Fibroblast of lung (primary cell): ENCODE measurements at regions not wholly inside any gene's neighbourhood (a gene's known extent, or its start where the extent isn't known, plus 50 kb on each side); places are given as distances from the start of the nearest gene placed in this dataset.

Source experiments
- DNase-seq, 2 donors: peaks; one replicate each; pipeline versions ENCODE4 v3.0.0 to v3.0.0-alpha.2; 2010; ENCODE audit warnings: low read depth in 2 of 2
- H2AFZ ChIP-seq: 2 replicates; pipeline ENCODE4 v1.5.1; 2012; ENCODE audit warnings: low read length, control low read depth, inconsistent platforms
- H3K27ac ChIP-seq: 2 replicates; pipeline ENCODE4 v1.5.1; 2011; ENCODE audit warnings: low read length, control low read depth; ENCODE audit not compliant: insufficient read depth
- H3K27me3 ChIP-seq: 2 replicates; pipeline ENCODE4 v1.5.1; 2011; ENCODE audit warnings: mild to moderate bottlenecking, low read length; ENCODE audit not compliant: control insufficient read depth, insufficient read depth
- H3K36me3 ChIP-seq: 2 replicates; pipeline ENCODE4 v1.5.1; 2011; ENCODE audit warnings: low read length; ENCODE audit not compliant: control insufficient read depth, insufficient read depth
- H3K4me1 ChIP-seq: 2 replicates; pipeline ENCODE4 v1.5.1; 2011; ENCODE audit warnings: low read length; ENCODE audit not compliant: control insufficient read depth, insufficient read depth; ENCODE audit errors: extremely low read depth
- H3K4me2 ChIP-seq: 2 replicates; pipeline ENCODE4 v1.5.1; 2011; ENCODE audit warnings: low read length, control low read depth; ENCODE audit not compliant: insufficient read depth; ENCODE audit errors: extremely low read depth
- H3K4me3 ChIP-seq, 4 experiments: fragments of 200-600 bp in 1 of 4; sonication (generic) in 1 of 4; replicated peaks in 1 of 4; 2 replicates each; pipeline ENCODE4 v1.5.1; 2011 to 2016; ENCODE audit warnings: low read length in 4 of 4, low read depth in 3 of 4, mild to moderate bottlenecking in 3 of 4, control low read depth in 2 of 4, inconsistent platforms in 1 of 4, mixed read lengths in 1 of 4; ENCODE audit not compliant: insufficient read depth in 1 of 4; ENCODE audit errors: control extremely low read depth in 1 of 4
- H3K79me2 ChIP-seq: 2 replicates; pipeline ENCODE4 v1.5.1; 2012; ENCODE audit warnings: mild to moderate bottlenecking, low read length, inconsistent platforms; ENCODE audit not compliant: control insufficient read depth, insufficient read depth
- H3K9ac ChIP-seq: 2 replicates; pipeline ENCODE4 v1.5.1; 2011; ENCODE audit warnings: mild to moderate bottlenecking, low read length, control low read depth; ENCODE audit not compliant: insufficient read depth
- H3K9me3 ChIP-seq: 2 replicates; pipeline ENCODE4 v1.5.1; 2012; ENCODE audit warnings: low read depth, low read length; ENCODE audit not compliant: control insufficient read depth, insufficient read depth
- H4K20me1 ChIP-seq: 2 replicates; pipeline ENCODE4 v1.5.1; 2011; ENCODE audit warnings: low read length; ENCODE audit not compliant: control insufficient read depth, insufficient read depth; ENCODE audit errors: extremely low read depth
- CTCF ChIP-seq, 2 donors: IDR thresholded peaks in 1 of 2; conservative IDR thresholded peaks in 1 of 2; 1 replicate in 1 of 2; 2 replicates in 1 of 2; pipeline ENCODE4 v1.5.1; 2011 to 2012; ENCODE audit warnings: low read length in 2 of 2, control low read depth in 1 of 2, inconsistent platforms in 1 of 2, low read depth in 1 of 2, mild to moderate bottlenecking in 1 of 2
- EZH2 ChIP-seq: IDR thresholded peaks from 2 replicates; pipeline ENCODE4 v1.5.1; 2012; ENCODE audit warnings: low read length, control low read depth, mild to moderate bottlenecking; ENCODE audit errors: missing control alignments

- H3K27me3 ChIP-seq = peaks cover 32% of the 10 kb centered on the region
- DNase-seq = no peak
- H2AFZ ChIP-seq = no peak overlapping the region
- no peaks in the 10 kb centered on the region for H4K20me1 ChIP-seq
- no peaks in the 10 kb centered on the region for H3K79me2 ChIP-seq
- H3K4me2 ChIP-seq = no peak overlapping the region
- no peaks in the 10 kb centered on the region for H3K9me3 ChIP-seq
- H3K4me3 ChIP-seq = no peak overlapping the region
- no peak overlapping the region for H3K9ac ChIP-seq
- H3K27ac ChIP-seq = no peak overlapping the region
- no peaks in the 10 kb centered on the region for H3K36me3 ChIP-seq
- no peaks in the 10 kb centered on the region for H3K4me1 ChIP-seq
- no peak for TF ChIP-seq CTCF (conservative IDR thresholded peaks at IDR 0.05 in 1 of 2, IDR thresholded peaks at IDR 0.05 in 1 of 2; ENCODE audit: low read depth in 1 of 2, low read length in 2 of 2)
- TF ChIP-seq EZH2 = no peak
These were observed 253.2 kb downstream of the TFCP2L1 start for GRCh38 chr2:121031568-121032340.

- Histone ChIP-seq H3K4me2 (no peak overlapping the region), H3K4me3 (no peak overlapping the region), H3K36me3 (no peaks in the 10 kb centered on the region), H3K9me3 (no peaks in the 10 kb centered on the region), H2AFZ (no peak overlapping the region), H3K27me3 (peaks cover 36% of the 10 kb centered on the region), H3K79me2 (no peaks in the 10 kb centered on the region), H3K9ac (no peak overlapping the region), H3K4me1 (no peaks in the 10 kb centered on the region), H4K20me1 (no peaks in the 10 kb centered on the region), H3K27ac (no peak overlapping the region)
- TF ChIP-seq EZH2 = no peak
- TF ChIP-seq CTCF (conservative IDR thresholded peaks at IDR 0.05 in 1 of 2, IDR thresholded peaks at IDR 0.05 in 1 of 2; ENCODE audit: low read depth in 1 of 2, low read length in 2 of 2) = no peak
- DNase-seq = no peak
These were observed 251.5 kb downstream of the TFCP2L1 start for GRCh38 chr2:121033461-121033996.

GRCh38 chr2:121034551-121034950, 250.5 kb downstream of the TFCP2L1 start:
- H3K27ac ChIP-seq = no peak overlapping the region
- no peaks in the 10 kb centered on the region for H3K79me2 ChIP-seq
- H3K4me3 ChIP-seq = no peak overlapping the region
- no peaks in the 10 kb centered on the region for H3K36me3 ChIP-seq
- no peaks in the 10 kb centered on the region for H4K20me1 ChIP-seq
- no peaks in the 10 kb centered on the region for H3K4me1 ChIP-seq
- no peak overlapping the region for H3K9ac ChIP-seq
- peaks cover 37% of the 10 kb centered on the region for H3K27me3 ChIP-seq
- no peak for DNase-seq
- no peak for TF ChIP-seq EZH2
- TF ChIP-seq CTCF (conservative IDR thresholded peaks at IDR 0.05 in 1 of 2, IDR thresholded peaks at IDR 0.05 in 1 of 2; ENCODE audit: low read depth in 1 of 2, low read length in 2 of 2) = no peak
- no peak overlapping the region for H3K4me2 ChIP-seq
- H2AFZ ChIP-seq = no peak overlapping the region
- no peaks in the 10 kb centered on the region for H3K9me3 ChIP-seq
